ENCODE measurements at regions not wholly inside any gene's neighbourhood (a gene's known extent, or its start where the extent isn't known, plus 50 kb on each side); places are given as distances from the start of the nearest gene placed in this dataset.
"Not testable (repeated sequence)": the region's sequence is repeated elsewhere in the genome, so short reads cannot be mapped to it uniquely, and the experiment has no call there.

DNA sequence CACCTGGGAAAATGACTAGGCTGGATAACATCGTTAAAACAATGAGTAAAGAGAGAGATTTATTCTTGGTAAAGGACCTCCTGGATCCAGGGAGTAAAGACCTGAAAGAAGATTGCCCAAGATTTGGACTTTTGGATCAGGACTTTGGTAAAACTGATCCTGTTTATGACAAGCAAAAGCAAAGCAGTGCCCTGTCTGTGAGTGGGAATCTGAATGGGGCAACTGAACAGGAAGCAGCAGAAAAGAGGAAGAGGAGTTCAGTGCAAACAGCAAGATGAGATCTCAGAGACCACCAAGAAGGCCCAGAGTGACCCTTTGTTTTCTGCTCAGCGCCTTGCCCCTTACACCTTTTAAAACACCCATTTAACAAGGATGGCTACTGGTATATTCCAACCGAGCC is 122.0 kb downstream of the VPREB1 start:
- intact Hi-C loops (cut with DNase I) = no loop called here
- DNase-seq (no peak), ATAC-seq (no peak)

DNA sequence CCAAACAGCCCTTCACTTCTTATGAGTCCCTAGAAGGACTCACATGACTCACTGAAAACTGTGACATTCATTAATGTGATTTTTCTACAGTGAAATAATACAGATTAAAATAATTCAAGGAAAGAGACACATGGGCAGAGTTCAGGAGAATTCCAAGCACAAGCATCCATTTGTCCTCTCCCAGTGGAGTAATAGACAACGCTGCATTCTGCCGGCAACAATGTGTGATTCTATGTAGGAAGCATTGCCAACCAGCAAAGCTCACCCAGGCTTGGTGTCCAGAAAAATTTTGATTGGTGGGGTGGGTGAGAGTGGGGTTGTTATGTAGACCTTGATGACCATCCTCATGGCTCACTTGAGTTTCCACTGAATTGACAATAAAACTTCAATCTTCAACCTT is 123.9 kb downstream of the VPREB1 start:
- intact Hi-C loops (cut with DNase I) = no loop called here
- no peak for ATAC-seq

DNA sequence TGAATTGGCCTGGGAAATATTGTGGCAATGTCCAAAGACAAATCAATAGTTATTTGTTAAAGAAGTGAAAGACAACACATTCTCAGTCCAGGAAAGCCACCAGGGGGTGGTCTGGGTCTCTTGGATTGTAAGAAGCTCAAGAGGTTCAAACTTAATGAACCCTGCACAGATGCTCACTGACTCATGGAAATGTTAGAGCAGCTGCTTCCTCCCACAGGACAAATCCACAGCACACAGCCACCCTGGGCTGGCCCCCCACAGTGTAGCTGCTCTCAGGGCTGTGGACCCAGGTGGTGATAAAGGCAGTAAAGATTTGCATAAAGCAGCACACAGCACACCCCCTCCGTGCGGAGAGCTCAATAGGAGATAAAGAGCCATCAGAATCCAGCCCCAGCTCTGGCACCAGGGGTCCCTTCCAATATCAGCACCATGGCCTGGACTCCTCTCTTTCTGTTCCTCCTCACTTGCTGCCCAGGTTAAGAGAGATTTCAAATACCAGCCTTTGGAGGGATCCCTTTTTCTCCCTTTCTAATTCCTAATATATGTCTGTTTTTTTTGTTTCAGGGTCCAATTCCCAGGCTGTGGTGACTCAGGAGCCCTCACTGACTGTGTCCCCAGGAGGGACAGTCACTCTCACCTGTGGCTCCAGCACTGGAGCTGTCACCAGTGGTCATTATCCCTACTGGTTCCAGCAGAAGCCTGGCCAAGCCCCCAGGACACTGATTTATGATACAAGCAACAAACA is 124.8 kb downstream of the VPREB1 start:
- intact Hi-C loops (cut with DNase I); DNase-seq: not testable (repeated sequence)
- peak; percentile 38 to 78 for ATAC-seq

More for the DNA sequence above, 123.9 kb downstream of the VPREB1 start:
- no peak for DNase-seq

DNA sequence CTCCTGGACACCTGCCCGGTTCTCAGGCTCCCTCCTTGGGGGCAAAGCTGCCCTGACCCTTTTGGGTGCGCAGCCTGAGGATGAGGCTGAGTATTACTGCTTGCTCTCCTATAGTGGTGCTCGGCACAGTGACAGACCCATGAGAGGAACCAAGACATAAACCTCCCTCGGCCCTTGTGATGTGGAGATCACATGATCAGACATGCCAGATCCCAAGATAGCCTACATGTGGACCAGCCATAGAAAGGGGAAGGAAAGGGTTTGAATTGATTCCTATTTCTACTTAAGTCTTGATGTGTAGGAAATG is 125.3 kb downstream of the VPREB1 start:
- ATAC-seq = peak in 1 of 2 donors; percentile 51
- DNase-seq = no peak
- intact Hi-C loops (cut with DNase I) = no loop called here

DNA sequence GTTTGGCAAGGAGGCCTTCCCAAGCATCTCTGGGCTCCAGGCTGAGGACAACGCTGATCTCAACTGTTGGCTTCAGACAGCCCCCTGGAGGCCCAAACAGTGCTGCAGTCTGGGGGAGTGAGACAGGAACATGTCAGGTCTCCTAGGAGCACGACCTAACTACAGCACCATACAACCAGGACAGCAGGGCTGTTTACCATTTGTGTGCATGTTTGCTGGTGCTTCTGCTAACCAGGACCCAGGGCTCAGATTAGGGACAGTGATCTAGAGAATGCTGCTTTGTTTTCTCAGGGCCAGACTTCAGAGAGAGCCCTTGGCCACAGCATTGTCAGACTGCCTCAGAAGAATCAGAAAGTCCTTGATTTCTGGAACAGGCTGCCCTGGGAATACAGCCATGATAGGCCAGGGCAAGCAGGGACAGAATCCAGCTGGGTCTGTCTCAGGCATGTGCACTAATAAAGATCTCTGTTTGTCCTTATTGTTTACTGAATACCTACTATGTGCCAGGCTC is 126.5 kb downstream of the VPREB1 start:
- intact Hi-C loops (cut with DNase I) = no loop called here
- ATAC-seq = peak; percentile 36 to 84

GRCh38 chr22:22372086-22372485 is 127.5 kb downstream of the VPREB1 start:
- ATAC-seq (no peak), DNase-seq (no peak)
- intact Hi-C loops (cut with DNase I) = no loop called here

More for the DNA sequence above, 126.5 kb downstream of the VPREB1 start:
- no peak for DNase-seq

DNA sequence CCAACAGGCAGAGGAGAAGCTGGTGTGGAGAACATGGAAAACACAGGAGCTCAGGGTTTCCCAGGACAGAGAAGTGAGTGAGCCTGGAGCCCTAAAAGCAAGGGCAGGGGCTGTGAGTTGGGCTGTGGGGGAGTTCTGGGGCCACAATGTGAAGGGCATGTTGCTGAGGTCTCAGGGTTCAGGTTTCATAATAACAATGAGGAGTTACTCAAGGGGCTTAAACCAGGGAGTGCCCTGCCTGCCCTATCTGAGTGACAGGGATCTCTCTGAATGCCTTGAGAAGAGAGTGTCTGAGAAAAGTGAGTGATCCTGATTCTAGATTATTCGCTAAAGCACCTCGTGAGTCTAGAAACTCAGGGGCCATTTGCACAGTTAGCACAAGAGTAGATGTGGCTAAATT is 129.6 kb downstream of the VPREB1 start:
- ATAC-seq (no peak), DNase-seq (no peak)
- intact Hi-C loops (cut with DNase I) = no loop called here

- intact Hi-C loops (cut with DNase I) = no loop called here
- DNase-seq = no peak
- ATAC-seq = no peak
These were observed 130.0 kb downstream of the VPREB1 start for GRCh38 chr22:22374579-22374978.

- ATAC-seq = no peak
- intact Hi-C loops (cut with DNase I) = no loop called here
These were observed 131.2 kb downstream of the VPREB1 start for GRCh38 chr22:22375576-22376351.

GRCh38 chr22:22376352-22376706 is 131.7 kb downstream of the VPREB1 start:
- intact Hi-C loops (cut with DNase I) = no loop called here
- ATAC-seq (no peak), DNase-seq (no peak)

More at GRCh38 chr22:22375576-22376351, 131.2 kb downstream of the VPREB1 start:
- no peak for DNase-seq

GRCh38 chr22:22376884-22377283 is 131.7 kb downstream of the ZNF280B start:
- not testable (repeated sequence) for ATAC-seq

DNA sequence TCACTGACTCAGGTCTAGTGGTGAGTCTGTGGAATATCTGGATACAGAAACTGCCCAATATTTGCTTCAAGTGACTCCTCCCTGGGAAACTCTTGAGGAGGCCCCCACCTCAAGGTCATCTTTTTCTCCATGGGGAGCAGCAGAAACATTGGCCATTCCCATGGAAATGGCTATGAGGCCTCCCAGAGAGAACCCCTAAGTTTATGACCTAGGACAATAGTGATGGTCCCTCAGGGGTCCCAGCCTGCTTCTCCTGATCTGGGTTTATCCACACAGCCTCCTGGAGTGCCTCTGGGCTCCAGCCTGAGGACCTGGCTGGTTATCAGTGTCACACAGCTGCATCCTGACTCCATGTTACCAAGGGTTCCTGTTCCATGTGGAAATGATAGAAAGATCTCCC is 131.2 kb downstream of the ZNF280B start:
- no peak for DNase-seq
- ATAC-seq = no peak

More at GRCh38 chr22:22376884-22377283, 131.7 kb downstream of the ZNF280B start:
- DNase-seq; intact Hi-C loops (cut with DNase I): not testable (repeated sequence)

GRCh38 chr22:22378446-22379415 is 129.8 kb downstream of the ZNF280B start:
- ATAC-seq (no peak), DNase-seq (no peak)
- intact Hi-C loops (cut with DNase I) = no loop called here

More for the DNA sequence above, 131.2 kb downstream of the ZNF280B start:
- intact Hi-C loops (cut with DNase I) = no loop called here

- DNase-seq (no peak), ATAC-seq (no peak)
- intact Hi-C loops (cut with DNase I) = no loop called here
These were observed 128.2 kb downstream of the ZNF280B start for GRCh38 chr22:22380098-22381030.

DNA sequence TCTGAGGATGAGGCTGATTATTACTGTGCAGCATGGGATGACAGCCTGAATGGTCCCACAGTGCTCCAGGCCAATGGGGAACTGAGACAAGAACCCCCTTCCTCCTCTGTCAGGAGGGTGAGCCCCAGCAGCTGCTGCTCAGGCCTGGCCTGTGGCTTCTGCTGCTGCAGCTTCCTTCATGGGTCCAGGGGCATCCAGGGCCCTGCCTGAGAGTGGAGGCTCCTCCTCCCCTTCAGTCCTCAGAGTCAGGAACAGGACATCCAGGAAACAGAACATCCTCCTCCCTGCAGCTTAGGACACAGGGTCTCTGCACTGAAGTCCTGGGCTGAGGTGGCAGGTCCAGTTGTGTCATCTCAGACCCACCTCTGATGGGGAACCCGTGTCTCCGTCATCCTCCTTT is 127.2 kb downstream of the ZNF280B start:
- intact Hi-C loops (cut with DNase I); ATAC-seq; DNase-seq: not testable (repeated sequence)

DNA sequence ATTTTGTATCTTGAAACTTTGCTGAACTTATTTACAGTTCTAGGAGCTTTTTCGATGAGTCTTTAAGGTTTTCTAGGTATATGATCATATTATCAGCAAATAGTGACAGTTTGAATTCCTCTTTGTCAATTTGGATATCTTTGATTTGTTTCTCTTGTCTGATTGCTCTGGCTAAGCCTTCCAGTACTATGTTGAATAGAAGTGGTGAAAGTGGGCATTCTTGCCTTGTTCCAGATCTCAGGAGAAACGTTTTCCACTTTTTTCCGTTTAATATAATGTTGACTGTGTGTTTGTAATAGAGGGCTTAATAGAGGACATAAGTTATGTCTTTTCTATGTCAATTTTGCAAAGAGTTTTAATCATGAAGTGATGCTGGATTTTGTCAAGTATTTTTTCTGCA is 124.3 kb downstream of the ZNF280B start:
- DNase-seq = no peak

DNA sequence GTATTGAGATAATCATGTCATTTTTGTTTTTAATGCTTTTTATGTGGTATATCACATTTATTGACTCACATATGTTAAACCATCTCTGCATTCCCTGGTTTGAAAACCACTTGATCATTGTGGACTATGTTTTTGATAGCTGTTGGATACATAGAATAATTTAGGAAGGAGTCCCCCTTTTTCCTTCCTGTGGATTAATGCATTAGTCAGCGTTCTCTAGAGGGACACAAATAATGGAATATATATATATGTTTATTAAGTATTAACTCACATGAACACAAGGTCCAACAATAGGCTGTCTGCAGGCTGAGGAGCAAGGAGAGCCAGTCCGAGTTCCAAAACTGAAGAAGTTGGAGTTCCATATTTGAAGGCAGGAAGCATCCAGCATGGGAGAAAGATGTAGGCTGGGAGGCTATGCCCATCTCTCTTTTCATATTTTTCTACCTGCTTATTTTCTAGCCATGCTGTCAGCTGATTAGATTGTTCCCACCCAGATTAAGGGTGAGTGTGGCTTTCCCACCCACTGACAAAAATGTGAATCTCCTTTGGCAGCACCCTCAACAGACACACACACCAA is 123.8 kb downstream of the ZNF280B start:
- DNase-seq = no peak
- ATAC-seq = no peak
- intact Hi-C loops (cut with DNase I) = no loop called here

More for the DNA sequence above, 124.3 kb downstream of the ZNF280B start:
- intact Hi-C loops (cut with DNase I) = no loop called here
- no peak for ATAC-seq
